Middle frontal gyrus (tissue), 1 donor: ENCODE measurements at regions not wholly inside any gene's neighbourhood (a gene's known extent, or its start where the extent isn't known, plus 50 kb on each side); places are given as distances from the start of the nearest gene placed in this dataset.

Experiments used
- DNase-seq: peaks from one replicate; pipeline ENCODE4 v3.0.0-alpha.2; 2015; ENCODE audit warnings: low spot score; ENCODE audit errors: extremely low spot score

- DNase-seq, result no peak
Measured at GRCh38 chr18:73797419-73797818, 350.2 kb downstream of the FBXO15 start.

DNA sequence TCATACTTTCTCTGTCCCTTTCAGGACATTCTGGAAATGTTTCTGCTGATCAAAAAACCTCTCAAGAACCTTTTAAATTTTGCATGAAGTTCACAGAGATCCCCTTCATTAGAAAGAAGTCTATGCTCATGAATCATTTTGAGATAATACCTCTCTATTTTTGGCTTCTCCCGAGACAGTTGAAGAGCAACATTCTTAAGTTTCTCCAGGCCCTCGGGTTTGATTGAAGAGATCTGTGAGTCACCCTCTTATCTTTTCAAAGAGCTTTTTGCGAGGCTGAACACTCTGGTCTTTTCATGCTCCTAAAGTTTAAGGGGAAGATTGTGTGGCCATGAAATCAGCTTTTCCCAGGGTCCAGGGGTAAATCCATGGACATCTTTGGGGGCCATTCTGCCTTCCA is 354.2 kb downstream of the FBXO15 start:
- no peak for DNase-seq

DNA sequence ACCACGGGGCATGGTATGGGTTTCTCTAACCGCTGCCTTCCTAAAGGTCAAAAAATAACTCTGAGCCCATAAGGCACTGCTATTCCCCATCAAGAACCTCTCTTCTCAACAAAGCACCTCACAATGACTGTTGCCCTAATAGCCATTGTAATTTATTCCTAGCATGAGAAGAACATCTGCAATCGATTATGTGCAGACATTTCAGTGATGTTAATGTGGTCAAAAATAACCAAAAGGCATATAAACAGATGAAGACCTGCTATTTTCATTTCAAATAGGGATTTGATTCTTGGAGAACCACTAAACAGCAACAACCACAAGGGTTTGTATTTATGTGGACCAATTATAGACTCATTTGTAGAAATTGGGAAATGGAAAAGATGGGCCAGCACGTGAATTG is 356.6 kb downstream of the FBXO15 start:
- no peak for DNase-seq

DNA sequence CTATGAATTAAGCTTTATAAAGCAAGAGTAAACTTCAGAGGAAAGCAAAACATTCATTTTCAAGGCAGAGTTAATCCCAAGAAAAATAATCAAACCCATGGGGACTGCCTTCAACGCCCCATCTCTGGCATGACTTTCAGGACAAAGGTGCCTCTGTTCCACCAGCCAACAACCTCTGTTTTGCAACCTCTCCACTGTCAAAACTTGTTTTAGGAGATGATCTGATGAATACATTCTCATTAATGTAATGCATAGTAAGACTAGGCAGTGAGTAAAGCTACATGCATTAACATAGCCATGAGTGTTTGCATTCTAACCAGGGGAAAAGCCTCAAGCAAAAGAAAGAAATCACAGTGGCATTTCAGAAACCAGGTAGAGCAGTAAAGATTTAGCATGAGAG is 357.0 kb downstream of the FBXO15 start:
- DNase-seq, result no peak

- no peak for DNase-seq
Measured at GRCh38 chr18:73787316-73787715, 360.3 kb downstream of the FBXO15 start.

- DNase-seq, result no peak
Measured at GRCh38 chr18:73785300-73785699, 362.3 kb downstream of the FBXO15 start.

- DNase-seq, result no peak
Measured at GRCh38 chr18:73784853-73785252, 362.8 kb downstream of the FBXO15 start.

- no peak for DNase-seq
Measured at GRCh38 chr18:73782405-73782804, 365.2 kb downstream of the FBXO15 start.

DNA sequence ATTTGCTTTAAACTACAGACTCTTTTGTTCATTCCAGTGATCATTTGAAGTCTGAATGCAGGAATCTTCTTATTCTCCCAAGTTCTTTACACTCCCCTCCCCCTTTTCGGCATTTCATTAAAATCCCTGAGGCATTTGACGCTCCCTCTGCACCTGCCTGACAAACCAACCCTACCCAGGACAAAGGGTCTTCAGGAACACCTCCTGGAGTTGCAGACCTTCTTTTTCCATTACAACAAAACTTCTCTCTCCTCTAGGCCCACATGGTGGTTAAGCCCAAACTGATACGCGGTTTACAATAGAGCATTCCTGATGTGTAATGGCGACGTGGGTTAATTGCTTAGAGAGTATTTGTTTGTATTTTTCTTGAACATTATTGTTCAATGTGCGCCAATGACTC is 367.4 kb downstream of the FBXO15 start:
- no peak for DNase-seq

DNA sequence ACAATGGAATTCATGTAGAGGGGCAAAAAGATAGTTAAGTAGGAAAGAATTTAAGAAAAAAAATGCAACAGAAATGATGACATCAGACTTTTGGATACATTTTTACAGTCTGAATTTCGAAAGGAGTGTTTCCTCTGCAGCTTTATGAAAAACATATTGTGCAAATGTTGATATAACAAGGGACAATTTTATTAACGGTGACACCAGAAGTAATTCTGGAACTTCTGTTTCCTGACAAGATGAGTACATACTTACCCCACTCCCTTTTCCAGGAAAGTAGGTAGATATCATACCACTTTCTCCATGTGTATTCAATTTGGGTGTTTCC is 369.6 kb downstream of the FBXO15 start:
- DNase-seq, result no peak

DNA sequence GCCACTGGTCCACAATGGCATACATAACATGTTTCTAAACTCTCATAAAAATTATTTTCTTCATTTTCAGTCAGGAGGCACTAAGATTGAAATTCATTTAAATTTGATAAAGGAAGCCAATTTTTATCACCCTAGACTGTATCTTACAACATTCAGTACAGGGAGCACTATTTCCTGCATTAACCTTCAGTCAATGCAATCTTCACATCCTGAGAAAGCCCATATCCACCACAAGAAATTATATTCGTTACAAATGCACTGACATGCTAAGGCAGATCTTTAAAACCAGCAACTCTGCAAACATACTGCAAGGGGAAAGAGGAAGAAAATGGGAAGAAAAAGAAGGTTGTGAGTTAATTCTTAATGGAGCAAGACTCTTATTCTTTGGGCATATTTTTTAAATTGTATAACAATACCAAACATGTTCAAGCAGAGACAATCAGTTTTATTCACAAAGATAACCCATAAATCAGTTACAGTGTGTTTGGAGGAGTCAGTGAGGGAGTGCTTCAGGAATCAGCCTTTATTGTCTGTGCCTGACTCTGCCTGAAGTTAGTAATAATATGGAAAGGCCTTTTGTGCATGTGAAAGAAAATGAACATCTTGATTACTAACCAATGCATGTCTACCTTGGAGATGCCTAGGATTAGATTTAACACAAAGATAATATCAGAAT is 370.1 kb downstream of the FBXO15 start:
- no peak for DNase-seq

DNA sequence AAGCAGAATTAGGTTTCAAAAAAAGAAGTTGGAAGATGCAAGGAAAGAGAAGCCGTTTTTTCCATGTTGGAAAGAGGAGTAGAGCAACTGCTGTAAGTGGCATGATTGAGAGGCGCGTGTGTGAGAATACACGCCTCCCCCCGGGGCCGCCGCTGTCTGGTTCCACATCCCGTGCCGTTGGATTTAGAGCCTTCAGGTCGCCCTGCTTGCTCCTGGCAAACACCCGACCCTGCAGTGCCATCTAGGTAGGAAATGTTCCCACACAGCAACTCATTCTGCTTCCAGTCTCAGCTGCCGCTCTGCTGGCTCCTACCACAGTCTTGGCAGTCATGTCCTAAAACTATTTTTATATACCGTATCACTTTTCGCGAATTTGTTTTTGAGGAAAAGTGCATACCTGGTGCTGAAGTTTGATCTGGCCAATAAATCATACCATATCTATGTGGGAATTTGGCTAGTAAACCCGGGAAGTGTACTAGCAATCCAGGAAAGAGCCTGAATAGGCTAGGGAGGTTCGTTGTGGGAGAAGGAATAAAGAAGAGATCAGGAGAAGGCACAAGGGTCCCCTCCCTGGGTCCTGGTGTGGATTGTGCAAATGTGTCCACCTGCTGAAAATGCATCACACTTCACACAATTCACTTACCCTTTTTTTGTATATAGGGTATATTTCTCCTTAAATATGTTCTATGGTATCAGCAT is 372.7 kb downstream of the FBXO15 start:
- no peak for DNase-seq

- no peak for DNase-seq
Measured at GRCh38 chr18:73768043-73768442, 379.6 kb downstream of the FBXO15 start.

- DNase-seq, result no peak
Measured at GRCh38 chr18:73766910-73767515, 380.6 kb downstream of the FBXO15 start.

- DNase-seq, result no peak
Measured at GRCh38 chr18:73758446-73758845, 389.2 kb downstream of the FBXO15 start.

DNA sequence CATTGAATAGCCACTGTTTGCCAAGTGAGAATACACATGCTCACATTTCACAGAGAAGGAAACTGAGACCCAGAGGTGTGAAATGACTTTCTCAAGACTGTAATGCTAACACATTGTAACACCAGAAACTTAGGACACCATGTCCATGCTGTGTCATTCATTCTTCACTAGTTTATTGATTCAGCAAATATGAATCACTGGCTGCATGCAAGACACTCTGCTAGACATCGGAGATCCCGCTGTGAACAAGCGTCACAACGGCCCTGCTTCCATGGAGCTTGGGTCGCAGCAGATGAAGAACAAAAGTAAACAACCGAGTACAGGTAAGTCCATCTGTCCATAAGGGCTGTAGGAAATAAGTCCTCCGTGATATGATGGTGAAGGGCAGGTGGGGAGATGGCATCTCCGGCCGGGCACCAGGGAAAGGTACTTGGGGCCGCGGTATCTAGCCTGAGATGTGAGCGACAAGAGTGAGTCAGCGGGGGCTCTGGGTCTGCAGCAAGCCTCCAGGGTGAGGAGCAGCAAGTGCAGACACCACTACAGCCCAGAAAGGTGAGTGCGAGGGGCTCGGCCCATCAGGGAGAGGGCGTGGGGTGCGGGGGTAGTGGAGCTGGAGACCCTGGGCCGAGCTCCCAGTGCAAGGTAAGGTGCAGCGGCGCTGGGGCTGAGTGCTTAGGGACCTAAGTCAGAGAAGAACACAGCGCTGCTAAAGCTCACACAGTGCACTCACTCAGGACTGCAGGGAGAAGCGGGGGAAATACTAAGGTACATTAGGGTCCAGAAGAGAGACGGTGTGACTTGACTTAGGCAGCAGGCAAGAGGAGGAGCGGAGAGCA is 391.2 kb downstream of the FBXO15 start:
- no peak for DNase-seq

DNA sequence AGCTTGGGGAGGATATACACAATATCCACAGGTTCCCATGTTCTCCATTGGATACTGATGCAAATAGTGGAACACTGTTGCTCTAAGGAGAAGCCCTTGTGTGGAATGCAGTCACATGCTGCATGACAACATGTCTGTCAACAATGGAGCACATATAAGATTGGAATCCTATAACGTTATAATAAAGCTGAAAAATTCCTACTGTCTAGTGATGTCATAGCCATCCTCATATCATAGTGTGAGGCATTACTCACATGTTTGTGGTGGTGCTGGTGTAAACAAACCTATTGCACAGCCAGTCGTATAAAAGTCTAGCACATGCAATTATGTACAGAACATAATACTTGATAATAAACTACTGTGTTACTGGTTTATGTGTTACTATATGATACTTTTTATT is 394.7 kb downstream of the FBXO15 start:
- DNase-seq, result no peak

GRCh38 chr18:73752546-73752945 is 395.1 kb downstream of the FBXO15 start:
- no peak for DNase-seq

DNA sequence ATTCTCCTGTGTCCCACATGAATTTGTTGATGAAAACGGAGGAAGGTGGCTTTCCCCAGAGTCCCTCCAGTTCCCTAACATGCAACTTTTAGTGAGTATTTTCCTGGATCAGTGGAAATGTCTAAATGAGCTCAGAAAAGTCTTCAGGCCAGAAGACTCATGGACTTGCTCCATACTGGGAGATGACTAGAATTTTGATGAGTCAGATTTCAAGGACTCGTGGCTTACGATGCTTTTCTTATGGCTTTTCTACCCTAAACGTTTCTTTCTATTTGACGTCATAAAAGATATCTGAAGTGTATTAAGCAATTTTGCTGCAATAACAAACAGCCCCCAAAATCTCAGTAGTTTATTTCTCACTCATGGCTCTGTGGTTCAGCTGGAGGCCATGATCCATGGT is 397.6 kb downstream of the FBXO15 start:
- no peak for DNase-seq

- DNase-seq, result no peak
Measured at GRCh38 chr18:73749304-73749703, 398.3 kb downstream of the FBXO15 start.

GRCh38 chr18:73748731-73749130 is 398.9 kb downstream of the FBXO15 start:
- DNase-seq, result no peak

- DNase-seq, result no peak
Measured at GRCh38 chr18:73746101-73746500, 401.5 kb downstream of the FBXO15 start.
